Astrocyte (in vitro differentiated cells and primary cell): ENCODE measurements at regions not wholly inside any gene's neighbourhood (a gene's known extent, or its start where the extent isn't known, plus 50 kb on each side); places are given as distances from the start of the nearest gene placed in this dataset.

Experiments
- DNase-seq: peaks from one replicate; pipeline ENCODE4 v3.0.0-alpha.2; 2010; ENCODE audit warnings: low read depth
- FAIRE-seq: peaks from 2 replicates; lab custom pipeline; 2011; peaks lifted over from hg19 to GRCh38; lab: Jason Lieb, UNC
- H2AFZ ChIP-seq: 2 replicates; pipeline ENCODE4 v1.6.0; 2012; ENCODE audit warnings: low read depth, low read length, inconsistent platforms
- H3K27ac ChIP-seq: 2 replicates; pipeline ENCODE4 v1.5.1; 2011; ENCODE audit warnings: low read depth, low read length, inconsistent platforms
- H3K27me3 ChIP-seq: 2 replicates; pipeline ENCODE4 v1.6.0; 2011; ENCODE audit warnings: low read length, inconsistent platforms; ENCODE audit not compliant: insufficient read depth
- H3K36me3 ChIP-seq: 2 replicates; pipeline ENCODE4 v1.5.1; 2011; ENCODE audit warnings: low read length, inconsistent platforms; ENCODE audit not compliant: insufficient read depth
- H3K4me1 ChIP-seq: 2 replicates; pipeline ENCODE4 v1.5.1; 2011; ENCODE audit warnings: low read length, inconsistent platforms; ENCODE audit not compliant: insufficient read depth
- H3K4me2 ChIP-seq: 2 replicates; pipeline ENCODE4 v1.6.0; 2012; ENCODE audit warnings: low read length, inconsistent platforms
- H3K4me3 ChIP-seq: 2 replicates; pipeline ENCODE4 v1.5.1; 2011; ENCODE audit warnings: low read depth, mild to moderate bottlenecking, low read length, inconsistent platforms; ENCODE audit not compliant: insufficient read depth
- H3K79me2 ChIP-seq: 2 replicates; pipeline ENCODE4 v1.6.0; 2012; ENCODE audit warnings: mild to moderate bottlenecking, low read length, inconsistent platforms; ENCODE audit not compliant: insufficient read depth
- H3K9ac ChIP-seq: 2 replicates; pipeline ENCODE4 v1.6.0; 2012; ENCODE audit warnings: mild to moderate bottlenecking, low read length, inconsistent platforms
- H3K9me3 ChIP-seq: 2 replicates; pipeline ENCODE4 v1.5.1; 2012; ENCODE audit warnings: low read depth, mild to moderate bottlenecking, low read length, inconsistent platforms; ENCODE audit not compliant: insufficient read depth
- H4K20me1 ChIP-seq: 2 replicates; pipeline ENCODE4 v1.6.0; 2012; ENCODE audit warnings: low read length, inconsistent platforms; ENCODE audit not compliant: insufficient read depth
- H3K27ac Mint-ChIP-seq: one replicate; pipeline ENCODE4 v1.8.0; 2021; ENCODE audit warnings: mild to moderate bottlenecking, mixed read lengths; ENCODE audit not compliant: unreplicated experiment
- H3K27me3 Mint-ChIP-seq: one replicate; pipeline ENCODE4 v1.8.0; 2021; ENCODE audit warnings: low read depth, mixed read lengths; ENCODE audit not compliant: unreplicated experiment
- H3K36me3 Mint-ChIP-seq: one replicate; pipeline ENCODE4 v1.8.0; 2021; ENCODE audit warnings: low read depth, mixed read lengths; ENCODE audit not compliant: unreplicated experiment
- H3K4me1 Mint-ChIP-seq: one replicate; pipeline ENCODE4 v1.8.0; 2021; ENCODE audit warnings: low read depth, mixed read lengths; ENCODE audit not compliant: unreplicated experiment
- H3K4me3 Mint-ChIP-seq: one replicate; pipeline ENCODE4 v1.8.0; 2021; ENCODE audit warnings: mild to moderate bottlenecking, moderate library complexity, mixed read lengths; ENCODE audit not compliant: unreplicated experiment
- H3K9me3 Mint-ChIP-seq: one replicate; pipeline ENCODE4 v1.8.0; 2021; ENCODE audit warnings: mild to moderate bottlenecking, mixed read lengths; ENCODE audit not compliant: unreplicated experiment
- EZH2 ChIP-seq: IDR thresholded peaks from 2 replicates; pipeline ENCODE4 v1.6.1; 2012; ENCODE audit warnings: mild to moderate bottlenecking, low read length, inconsistent platforms; ENCODE audit not compliant: insufficient read depth
- TF ChIP-seq, protein P1 (sequence below): IDR thresholded peaks from 2 replicates; pipeline ENCODE4 v1.5.1; 2011; ENCODE audit warnings: low read depth, mild to moderate bottlenecking, inconsistent platforms, low read length, moderate library complexity; ENCODE audit not compliant: insufficient read depth

DNA sequence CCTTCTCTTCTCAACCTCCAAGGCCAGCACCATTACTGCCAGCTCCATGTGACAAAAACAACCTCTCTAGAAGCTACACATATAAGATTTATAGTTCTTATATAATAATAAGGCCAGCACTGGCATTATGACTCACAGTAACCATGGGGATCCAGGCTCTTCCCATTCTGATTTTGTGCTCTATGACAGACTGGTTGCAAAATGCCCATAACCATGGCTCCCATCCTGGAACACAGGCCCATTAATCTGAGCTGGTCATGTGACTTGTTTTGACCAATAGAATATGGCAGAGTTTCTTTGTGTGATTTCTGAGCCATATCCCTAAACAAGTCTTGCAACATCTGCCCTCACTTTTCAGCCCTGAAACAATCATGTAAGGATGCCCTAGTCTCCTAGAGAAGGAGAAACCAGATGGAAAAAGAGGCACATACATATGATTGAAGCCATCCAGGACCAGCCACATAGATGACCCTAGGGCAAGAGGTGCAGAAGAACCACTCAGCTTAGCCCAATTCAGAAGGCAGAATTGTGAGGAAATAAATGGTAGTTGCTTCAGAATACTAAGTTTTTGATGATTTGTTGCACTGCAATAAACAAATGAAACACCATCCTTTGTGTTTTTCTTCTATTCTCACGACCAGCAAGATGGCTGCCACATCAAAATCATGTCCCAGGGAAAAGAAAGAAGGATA, 173.9 kb downstream of the SUCLG1 start:
- TF ChIP-seq, protein P1, sequence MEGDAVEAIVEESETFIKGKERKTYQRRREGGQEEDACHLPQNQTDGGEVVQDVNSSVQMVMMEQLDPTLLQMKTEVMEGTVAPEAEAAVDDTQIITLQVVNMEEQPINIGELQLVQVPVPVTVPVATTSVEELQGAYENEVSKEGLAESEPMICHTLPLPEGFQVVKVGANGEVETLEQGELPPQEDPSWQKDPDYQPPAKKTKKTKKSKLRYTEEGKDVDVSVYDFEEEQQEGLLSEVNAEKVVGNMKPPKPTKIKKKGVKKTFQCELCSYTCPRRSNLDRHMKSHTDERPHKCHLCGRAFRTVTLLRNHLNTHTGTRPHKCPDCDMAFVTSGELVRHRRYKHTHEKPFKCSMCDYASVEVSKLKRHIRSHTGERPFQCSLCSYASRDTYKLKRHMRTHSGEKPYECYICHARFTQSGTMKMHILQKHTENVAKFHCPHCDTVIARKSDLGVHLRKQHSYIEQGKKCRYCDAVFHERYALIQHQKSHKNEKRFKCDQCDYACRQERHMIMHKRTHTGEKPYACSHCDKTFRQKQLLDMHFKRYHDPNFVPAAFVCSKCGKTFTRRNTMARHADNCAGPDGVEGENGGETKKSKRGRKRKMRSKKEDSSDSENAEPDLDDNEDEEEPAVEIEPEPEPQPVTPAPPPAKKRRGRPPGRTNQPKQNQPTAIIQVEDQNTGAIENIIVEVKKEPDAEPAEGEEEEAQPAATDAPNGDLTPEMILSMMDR, result no peak
- TF ChIP-seq EZH2, result no peak
- no peaks in the 10 kb centered on the region for H4K20me1 ChIP-seq
- H3K4me1 ChIP-seq, result no peaks in the 10 kb centered on the region

DNA sequence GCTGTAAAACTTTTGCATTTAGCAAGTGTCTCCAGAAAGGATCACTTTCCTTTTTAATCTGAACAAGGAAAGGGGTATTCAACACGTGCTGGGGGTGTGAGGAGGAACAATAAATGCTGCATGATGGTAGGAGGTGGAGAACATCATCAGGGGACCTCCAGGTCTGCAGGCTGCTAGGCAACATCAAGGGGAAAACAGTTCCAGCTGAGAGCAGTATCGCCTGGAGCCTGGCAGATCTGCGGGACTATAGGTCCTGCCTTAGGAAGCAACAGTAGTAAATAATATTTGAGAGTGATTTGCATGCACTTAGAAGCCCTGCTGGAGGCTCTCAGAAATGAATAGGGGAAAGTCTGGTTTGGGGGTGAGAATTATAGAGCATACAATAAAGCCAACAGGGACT, 175.6 kb downstream of the SUCLG1 start:
- no peak for DNase-seq
- H3K4me3 Mint-ChIP-seq, result no peak overlapping the region
- no peaks in the 10 kb centered on the region for H3K27me3 ChIP-seq
- no peak for FAIRE-seq
- no peak overlapping the region for H3K9ac ChIP-seq
- H3K27ac Mint-ChIP-seq, result no peak overlapping the region
- H3K27me3 Mint-ChIP-seq, result no peaks in the 10 kb centered on the region
- no peaks in the 10 kb centered on the region for H3K9me3 ChIP-seq
- H3K4me1 Mint-ChIP-seq, result peaks cover 5% of the 10 kb centered on the region
- H3K27ac ChIP-seq, result no peak overlapping the region
- H3K79me2 ChIP-seq, result no peaks in the 10 kb centered on the region
- no peaks in the 10 kb centered on the region for H3K9me3 Mint-ChIP-seq
- no peak for TF ChIP-seq EZH2
- TF ChIP-seq, protein P1, result no peak
- H2AFZ ChIP-seq, result no peak overlapping the region
- no peaks in the 10 kb centered on the region for H3K36me3 ChIP-seq
- no peaks in the 10 kb centered on the region for H3K4me1 ChIP-seq
- H3K4me3 ChIP-seq, result no peak overlapping the region
- H3K36me3 Mint-ChIP-seq, result no peaks in the 10 kb centered on the region
- H3K4me2 ChIP-seq, result no peak overlapping the region
- no peaks in the 10 kb centered on the region for H4K20me1 ChIP-seq

More for the DNA sequence above, 173.9 kb downstream of the SUCLG1 start:
- FAIRE-seq (no peak), DNase-seq (no peak)
- no peak overlapping the region for H3K9ac ChIP-seq
- H3K27me3 Mint-ChIP-seq, result no peaks in the 10 kb centered on the region
- H2AFZ ChIP-seq, result no peak overlapping the region
- H3K4me2 ChIP-seq, result no peak overlapping the region
- H3K79me2 ChIP-seq, result no peaks in the 10 kb centered on the region
- H3K9me3 Mint-ChIP-seq, result peaks cover 2% of the 10 kb centered on the region
- H3K9me3 ChIP-seq, result no peaks in the 10 kb centered on the region
- no peak overlapping the region for H3K4me3 Mint-ChIP-seq
- H3K4me1 Mint-ChIP-seq, result peaks cover 3% of the 10 kb centered on the region
- H3K27ac ChIP-seq, result no peak overlapping the region
- no peaks in the 10 kb centered on the region for H3K36me3 ChIP-seq
- H3K27ac Mint-ChIP-seq, result no peak overlapping the region
- H3K27me3 ChIP-seq, result no peaks in the 10 kb centered on the region
- H3K36me3 Mint-ChIP-seq, result no peaks in the 10 kb centered on the region
- no peak overlapping the region for H3K4me3 ChIP-seq

DNA sequence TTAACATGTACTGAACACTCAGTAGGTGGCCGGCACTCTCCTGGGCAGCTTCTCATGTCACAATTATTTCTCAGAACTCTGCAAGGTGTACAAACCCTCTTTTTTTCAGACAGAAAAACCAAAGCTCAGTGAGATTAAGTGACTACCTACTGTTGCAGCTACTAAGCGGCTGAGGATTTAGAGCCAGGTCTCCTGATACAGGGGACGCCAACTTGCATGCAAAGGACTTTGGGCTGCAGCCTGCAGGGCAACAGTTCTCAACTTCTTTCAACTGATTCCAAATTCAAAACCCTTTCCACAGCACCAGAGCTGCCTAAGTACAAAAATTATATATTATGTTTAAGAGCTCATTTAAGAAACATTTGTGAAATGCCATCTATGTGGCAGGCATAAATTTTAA, 177.6 kb downstream of the SUCLG1 start:
- DNase-seq (no peak), FAIRE-seq (no peak)
- Mint-ChIP-seq H3K4me3 (no peak overlapping the region), H3K36me3 (no peaks in the 10 kb centered on the region), H3K27ac (no peak overlapping the region), H3K27me3 (no peaks in the 10 kb centered on the region), H3K9me3 (no peaks in the 10 kb centered on the region), H3K4me1 (peaks cover 12% of the 10 kb centered on the region)
- Histone ChIP-seq H3K27ac (no peak overlapping the region), H2AFZ (no peak overlapping the region), H3K4me3 (no peak overlapping the region), H3K79me2 (no peaks in the 10 kb centered on the region), H4K20me1 (no peaks in the 10 kb centered on the region), H3K4me1 (no peaks in the 10 kb centered on the region), H3K36me3 (no peaks in the 10 kb centered on the region), H3K9ac (no peak overlapping the region), H3K4me2 (no peak overlapping the region), H3K9me3 (no peaks in the 10 kb centered on the region), H3K27me3 (no peaks in the 10 kb centered on the region)
- TF ChIP-seq EZH2, result no peak
- TF ChIP-seq, protein P1, result no peak
